ENCODE measurements at regions not wholly inside any gene's neighbourhood (a gene's known extent, or its start where the extent isn't known, plus 50 kb on each side); places are given as distances from the start of the nearest gene placed in this dataset.

DNA sequence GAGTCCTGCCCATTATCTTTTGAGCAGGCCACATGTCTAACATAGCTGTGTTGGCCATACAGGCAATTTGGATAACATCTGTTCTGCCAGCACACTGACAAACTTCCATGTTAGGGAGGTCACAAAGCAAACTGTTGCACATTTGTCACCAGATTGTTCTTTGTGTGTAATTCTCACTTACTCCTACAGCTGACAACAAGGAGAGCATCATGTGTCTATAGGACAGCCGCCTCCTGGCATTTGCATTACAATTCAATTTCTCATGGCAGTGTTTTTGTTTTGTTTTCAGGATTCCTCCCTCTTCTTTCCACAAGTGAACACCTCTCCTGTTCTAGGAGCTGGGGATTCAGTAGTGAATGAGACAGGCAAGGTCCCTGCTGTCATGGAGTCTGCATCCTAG is 94.3 kb upstream of the LEF1 start:
- FAIRE-seq (no peak), DNase-seq (ENCODE audit: low spot score) (no peak), ATAC-seq (no peak)
- H2AFZ ChIP-seq (ENCODE audit: low read length): no peak overlapping the region
- 11% methylated on average over 1 of the region's 1 CpG for WGBS (ENCODE audit: low lambda C conversion rate)
- ChIA-PET POLR2A (no interaction called here), CTCF (ENCODE audit: low intra/inter-chr PET ratio, low total read pairs) (no interaction called here)
- no peaks in the 10 kb centered on the region for H4K20me1 ChIP-seq (ENCODE audit: insufficient read depth, low read length)
- H3K79me2 ChIP-seq (ENCODE audit: insufficient read depth, low read length): no peaks in the 10 kb centered on the region
- TF ChIP-seq HOXA9 (CRISPR knock-in tag; IDR thresholded peaks at IDR 0.05; ENCODE audit: borderline replicate concordance) (no peak), GABPB1 (CRISPR knock-in tag; IDR thresholded peaks at IDR 0.05) (no peak), ERF (CRISPR knock-in tag; IDR thresholded peaks at IDR 0.05) (no peak), NR2F1 (CRISPR knock-in tag; IDR thresholded peaks at IDR 0.05) (no peak)
- TF ChIP-seq, protein P1, sequence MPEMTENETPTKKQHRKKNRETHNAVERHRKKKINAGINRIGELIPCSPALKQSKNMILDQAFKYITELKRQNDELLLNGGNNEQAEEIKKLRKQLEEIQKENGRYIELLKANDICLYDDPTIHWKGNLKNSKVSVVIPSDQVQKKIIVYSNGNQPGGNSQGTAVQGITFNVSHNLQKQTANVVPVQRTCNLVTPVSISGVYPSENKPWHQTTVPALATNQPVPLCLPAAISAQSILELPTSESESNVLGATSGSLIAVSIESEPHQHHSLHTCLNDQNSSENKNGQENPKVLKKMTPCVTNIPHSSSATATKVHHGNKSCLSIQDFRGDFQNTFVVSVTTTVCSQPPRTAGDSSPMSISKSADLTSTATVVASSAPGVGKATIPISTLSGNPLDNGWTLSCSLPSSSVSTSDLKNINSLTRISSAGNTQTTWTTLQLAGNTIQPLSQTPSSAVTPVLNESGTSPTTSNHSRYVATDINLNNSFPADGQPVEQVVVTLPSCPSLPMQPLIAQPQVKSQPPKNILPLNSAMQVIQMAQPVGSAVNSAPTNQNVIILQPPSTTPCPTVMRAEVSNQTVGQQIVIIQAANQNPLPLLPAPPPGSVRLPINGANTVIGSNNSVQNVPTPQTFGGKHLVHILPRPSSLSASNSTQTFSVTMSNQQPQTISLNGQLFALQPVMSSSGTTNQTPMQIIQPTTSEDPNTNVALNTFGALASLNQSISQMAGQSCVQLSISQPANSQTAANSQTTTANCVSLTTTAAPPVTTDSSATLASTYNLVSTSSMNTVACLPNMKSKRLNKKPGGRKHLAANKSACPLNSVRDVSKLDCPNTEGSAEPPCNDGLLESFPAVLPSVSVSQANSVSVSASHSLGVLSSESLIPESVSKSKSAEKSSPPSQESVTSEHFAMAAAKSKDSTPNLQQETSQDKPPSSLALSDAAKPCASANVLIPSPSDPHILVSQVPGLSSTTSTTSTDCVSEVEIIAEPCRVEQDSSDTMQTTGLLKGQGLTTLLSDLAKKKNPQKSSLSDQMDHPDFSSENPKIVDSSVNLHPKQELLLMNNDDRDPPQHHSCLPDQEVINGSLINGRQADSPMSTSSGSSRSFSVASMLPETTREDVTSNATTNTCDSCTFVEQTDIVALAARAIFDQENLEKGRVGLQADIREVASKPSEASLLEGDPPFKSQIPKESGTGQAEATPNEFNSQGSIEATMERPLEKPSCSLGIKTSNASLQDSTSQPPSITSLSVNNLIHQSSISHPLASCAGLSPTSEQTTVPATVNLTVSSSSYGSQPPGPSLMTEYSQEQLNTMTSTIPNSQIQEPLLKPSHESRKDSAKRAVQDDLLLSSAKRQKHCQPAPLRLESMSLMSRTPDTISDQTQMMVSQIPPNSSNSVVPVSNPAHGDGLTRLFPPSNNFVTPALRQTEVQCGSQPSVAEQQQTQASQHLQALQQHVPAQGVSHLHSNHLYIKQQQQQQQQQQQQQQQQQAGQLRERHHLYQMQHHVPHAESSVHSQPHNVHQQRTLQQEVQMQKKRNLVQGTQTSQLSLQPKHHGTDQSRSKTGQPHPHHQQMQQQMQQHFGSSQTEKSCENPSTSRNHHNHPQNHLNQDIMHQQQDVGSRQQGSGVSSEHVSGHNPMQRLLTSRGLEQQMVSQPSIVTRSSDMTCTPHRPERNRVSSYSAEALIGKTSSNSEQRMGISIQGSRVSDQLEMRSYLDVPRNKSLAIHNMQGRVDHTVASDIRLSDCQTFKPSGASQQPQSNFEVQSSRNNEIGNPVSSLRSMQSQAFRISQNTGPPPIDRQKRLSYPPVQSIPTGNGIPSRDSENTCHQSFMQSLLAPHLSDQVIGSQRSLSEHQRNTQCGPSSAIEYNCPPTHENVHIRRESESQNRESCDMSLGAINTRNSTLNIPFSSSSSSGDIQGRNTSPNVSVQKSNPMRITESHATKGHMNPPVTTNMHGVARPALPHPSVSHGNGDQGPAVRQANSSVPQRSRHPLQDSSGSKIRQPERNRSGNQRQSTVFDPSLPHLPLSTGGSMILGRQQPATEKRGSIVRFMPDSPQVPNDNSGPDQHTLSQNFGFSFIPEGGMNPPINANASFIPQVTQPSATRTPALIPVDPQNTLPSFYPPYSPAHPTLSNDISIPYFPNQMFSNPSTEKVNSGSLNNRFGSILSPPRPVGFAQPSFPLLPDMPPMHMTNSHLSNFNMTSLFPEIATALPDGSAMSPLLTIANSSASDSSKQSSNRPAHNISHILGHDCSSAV (CRISPR knock-in tag; IDR thresholded peaks at IDR 0.05; ENCODE audit: borderline replicate concordance): no peak
- in situ Hi-C loops (cut with HindIII; ENCODE audit: extremely low pct_ligation_motif_present, low pct_unique_long_range_greater_than_20kb) (no loop called here), intact Hi-C loops (cut with micrococcal nuclease; ENCODE audit: unreplicated experiment) (no loop called here)
- H3K4me3 ChIP-seq (replicated peaks in 1 of 3; ENCODE audit: insufficient read depth in 1 of 3, low read depth in 2 of 3, low read length in 3 of 3): no peak overlapping the region
- H3K27me3 ChIP-seq (ENCODE audit: control insufficient read depth in 1 of 2, insufficient read depth in 2 of 2, low read length in 2 of 2): no peaks in the 10 kb centered on the region
- no TSS peak for BruUV-seq (replicated peaks)
- H3K9ac ChIP-seq (ENCODE audit: insufficient read depth, low read depth, low read length): no peak overlapping the region
- no peak overlapping the region for H3K4me2 ChIP-seq (ENCODE audit: low read depth, low read length)
- no peaks in the 10 kb centered on the region for H3K36me3 ChIP-seq (replicated peaks in 1 of 2; ENCODE audit: control insufficient read depth in 1 of 2, insufficient read depth in 2 of 2, low read length in 2 of 2)
- no peaks in the 10 kb centered on the region for H3K9me3 ChIP-seq (ENCODE audit: low read length)
- H3K27ac ChIP-seq (ENCODE audit: extremely low read length, insufficient read depth, low read length): no peak overlapping the region
- H3K4me1 ChIP-seq (ENCODE audit: insufficient read depth, low read length): no peaks in the 10 kb centered on the region
